ENCODE measurements at regions not wholly inside any gene's neighbourhood (a gene's known extent, or its start where the extent isn't known, plus 50 kb on each side); places are given as distances from the start of the nearest gene placed in this dataset.

DNA sequence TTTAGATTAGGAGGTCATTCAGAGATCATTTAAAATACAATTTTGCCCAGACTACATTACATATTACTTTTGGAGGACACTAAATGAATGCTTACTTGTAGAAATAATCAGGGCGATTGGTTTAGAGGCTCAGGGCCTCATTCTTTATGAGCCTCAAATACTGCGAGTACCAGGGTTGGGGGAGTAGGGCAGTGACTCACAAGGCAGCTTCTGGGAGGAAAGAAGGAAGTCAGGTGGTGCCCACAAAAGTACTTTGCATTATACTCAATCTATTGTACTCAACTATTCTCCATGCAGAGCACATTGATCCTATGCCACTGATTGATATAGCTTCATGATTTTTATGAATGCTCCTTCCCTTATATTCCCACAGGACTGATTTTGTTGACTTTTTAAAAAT is 166.9 kb downstream of the SOCS6 start:
- DNase-seq (no peak), FAIRE-seq (no peak)
- no peaks in the 10 kb centered on the region for H3K4me1 ChIP-seq (ENCODE audit: control insufficient read depth in 2 of 3, insufficient read depth in 2 of 3, low read depth in 1 of 3, low read length in 3 of 3)
- H3K4me3 ChIP-seq (ENCODE audit: low read length in 3 of 3): no peak overlapping the region
- H3K9ac ChIP-seq (ENCODE audit: low read length in 3 of 3): no peak overlapping the region
- no peaks in the 10 kb centered on the region for H3K27me3 ChIP-seq (ENCODE audit: control insufficient read depth, insufficient read depth, low read length)
- no peaks in the 10 kb centered on the region for H3K36me3 ChIP-seq (ENCODE audit: control insufficient read depth in 2 of 3, insufficient read depth in 3 of 3, low read length in 3 of 3)
- H3K27ac ChIP-seq (ENCODE audit: low read depth in 2 of 2, low read length in 2 of 2): no peak overlapping the region
- H3K9me3 ChIP-seq (ENCODE audit: control insufficient read depth in 2 of 3, insufficient read depth in 1 of 3, low read length in 3 of 3): no peaks in the 10 kb centered on the region
- TF ChIP-seq, protein P1, sequence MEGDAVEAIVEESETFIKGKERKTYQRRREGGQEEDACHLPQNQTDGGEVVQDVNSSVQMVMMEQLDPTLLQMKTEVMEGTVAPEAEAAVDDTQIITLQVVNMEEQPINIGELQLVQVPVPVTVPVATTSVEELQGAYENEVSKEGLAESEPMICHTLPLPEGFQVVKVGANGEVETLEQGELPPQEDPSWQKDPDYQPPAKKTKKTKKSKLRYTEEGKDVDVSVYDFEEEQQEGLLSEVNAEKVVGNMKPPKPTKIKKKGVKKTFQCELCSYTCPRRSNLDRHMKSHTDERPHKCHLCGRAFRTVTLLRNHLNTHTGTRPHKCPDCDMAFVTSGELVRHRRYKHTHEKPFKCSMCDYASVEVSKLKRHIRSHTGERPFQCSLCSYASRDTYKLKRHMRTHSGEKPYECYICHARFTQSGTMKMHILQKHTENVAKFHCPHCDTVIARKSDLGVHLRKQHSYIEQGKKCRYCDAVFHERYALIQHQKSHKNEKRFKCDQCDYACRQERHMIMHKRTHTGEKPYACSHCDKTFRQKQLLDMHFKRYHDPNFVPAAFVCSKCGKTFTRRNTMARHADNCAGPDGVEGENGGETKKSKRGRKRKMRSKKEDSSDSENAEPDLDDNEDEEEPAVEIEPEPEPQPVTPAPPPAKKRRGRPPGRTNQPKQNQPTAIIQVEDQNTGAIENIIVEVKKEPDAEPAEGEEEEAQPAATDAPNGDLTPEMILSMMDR (IDR thresholded peaks at IDR 0.05; ENCODE audit: borderline replicate concordance, extremely low read depth, insufficient read depth): no peak
- intact Hi-C loops (cut with DNase I): no loop called here

GRCh38 chr18:70454704-70455322 is 166.0 kb downstream of the SOCS6 start:
- DNase-seq: peak in 3 of 5 donors; percentile 32 to 77 (median 63)
- intact Hi-C loops (cut with DNase I): no loop called here
- H3K36me3 ChIP-seq (ENCODE audit: control insufficient read depth in 2 of 3, insufficient read depth in 3 of 3, low read length in 3 of 3): no peaks in the 10 kb centered on the region
- no peak overlapping the region for H3K27ac ChIP-seq (ENCODE audit: low read depth in 2 of 2, low read length in 2 of 2)
- H3K27me3 ChIP-seq (ENCODE audit: control insufficient read depth, insufficient read depth, low read length): no peaks in the 10 kb centered on the region
- no peak for FAIRE-seq
- TF ChIP-seq, protein P1 (IDR thresholded peaks at IDR 0.05; ENCODE audit: borderline replicate concordance, extremely low read depth, insufficient read depth): peak; percentile 55
- H3K4me3 ChIP-seq (ENCODE audit: low read length in 3 of 3): no peak overlapping the region
- no peaks in the 10 kb centered on the region for H3K9me3 ChIP-seq (ENCODE audit: control insufficient read depth in 2 of 3, insufficient read depth in 1 of 3, low read length in 3 of 3)
- H3K4me1 ChIP-seq (ENCODE audit: control insufficient read depth in 2 of 3, insufficient read depth in 2 of 3, low read depth in 1 of 3, low read length in 3 of 3): no peaks in the 10 kb centered on the region
- H3K9ac ChIP-seq (ENCODE audit: low read length in 3 of 3): no peak overlapping the region

DNA sequence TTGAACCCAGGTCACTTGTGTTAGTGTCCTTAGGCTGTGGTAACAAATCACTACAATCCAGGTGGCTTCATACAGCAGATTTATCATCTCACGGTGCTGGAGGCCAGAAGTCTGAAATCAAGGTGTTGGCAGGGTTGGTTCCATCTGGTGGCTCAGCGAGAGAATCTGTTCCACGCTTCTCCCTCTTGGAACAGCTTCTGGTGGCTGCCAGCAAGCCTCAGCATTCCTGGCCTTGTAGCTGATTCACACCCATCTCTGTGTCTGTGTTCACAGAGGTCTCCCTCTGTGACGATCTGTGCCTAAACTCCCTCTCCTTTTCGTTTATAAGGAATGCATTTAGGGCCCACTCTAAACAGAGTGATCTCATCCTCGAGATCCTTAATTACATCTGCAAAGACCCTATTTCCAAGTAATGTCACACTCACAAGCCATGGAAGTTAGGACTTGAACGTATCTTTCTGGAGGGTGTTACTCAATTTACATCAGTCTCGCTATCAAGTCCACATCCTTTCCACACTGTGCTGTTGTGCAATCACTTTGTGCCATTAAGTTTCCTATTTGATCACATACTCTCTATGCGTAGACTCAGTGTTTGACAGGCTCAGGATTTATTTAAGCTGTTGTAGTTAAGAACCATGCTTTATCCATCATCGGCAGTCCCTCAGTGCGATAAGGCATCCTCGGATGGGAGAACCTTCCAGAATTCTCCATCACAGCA is 164.4 kb downstream of the SOCS6 start:
- Histone ChIP-seq H3K9me3 (ENCODE audit: control insufficient read depth in 2 of 3, insufficient read depth in 1 of 3, low read length in 3 of 3) (no peaks in the 10 kb centered on the region), H3K27me3 (ENCODE audit: control insufficient read depth, insufficient read depth, low read length) (no peaks in the 10 kb centered on the region), H3K27ac (ENCODE audit: low read depth in 2 of 2, low read length in 2 of 2) (no peak overlapping the region), H3K4me3 (ENCODE audit: low read length in 3 of 3) (no peak overlapping the region), H3K9ac (ENCODE audit: low read length in 3 of 3) (no peak overlapping the region), H3K36me3 (ENCODE audit: control insufficient read depth in 2 of 3, insufficient read depth in 3 of 3, low read length in 3 of 3) (no peaks in the 10 kb centered on the region), H3K4me1 (ENCODE audit: control insufficient read depth in 2 of 3, insufficient read depth in 2 of 3, low read depth in 1 of 3, low read length in 3 of 3) (no peaks in the 10 kb centered on the region)
- TF ChIP-seq, protein P1 (IDR thresholded peaks at IDR 0.05; ENCODE audit: borderline replicate concordance, extremely low read depth, insufficient read depth): no peak
- intact Hi-C loops (cut with DNase I): no loop called here
- DNase-seq (no peak), FAIRE-seq (no peak)
